AG04449 (cell line): ENCODE measurements at regions not wholly inside any gene's neighbourhood (a gene's known extent, or its start where the extent isn't known, plus 50 kb on each side); places are given as distances from the start of the nearest gene placed in this dataset.

ENCODE experiments used
- CTCF ChIA-PET: fragments of 350-600 bp; formaldehyde crosslinking; extraction: SDS; loops from one replicate; lab custom pipeline; 2021; ENCODE audit warnings: antibody characterized with exemption; lab: Yijun Ruan, JAX
- POLR2A ChIA-PET: fragments of 400-600, 350-600 bp; formaldehyde crosslinking; extraction: SDS; loops from one replicate; lab custom pipeline; 2020; ENCODE audit warnings: antibody characterized with exemption, inconsistent platforms; lab: Yijun Ruan, JAX
- DNase-seq: peaks from one replicate; pipeline ENCODE4 v3.0.0-alpha.2; 2010; ENCODE audit warnings: low read depth, low spot score
- H3K4me3 ChIP-seq: 2 replicates; pipeline ENCODE4 v1.5.1; 2011; ENCODE audit warnings: low read depth, mild to moderate bottlenecking, control low read depth, low read length
- CTCF ChIP-seq: IDR thresholded peaks from one replicate; pipeline ENCODE4 v1.5.1; 2011; ENCODE audit warnings: mild to moderate bottlenecking, moderate library complexity, low read length, control low read depth, inconsistent platforms; ENCODE audit not compliant: insufficient read depth; ENCODE audit errors: missing control alignments

GRCh38 chr21:14712121-14712715, 166.1 kb upstream of the SAMSN1 start:
- TF ChIP-seq CTCF, result no peak
- POLR2A ChIA-PET, result no interaction called here
- CTCF ChIA-PET, result interaction anchor here (0.6 kb wide), 1 partner anchor 241 kb away, joined by 3 read pairs; no protein-coding TSS in a partner anchor
- no peak overlapping the region for H3K4me3 ChIP-seq
- DNase-seq, result no peak

- no peak for TF ChIP-seq CTCF
- ChIA-PET CTCF (no interaction called here), POLR2A (no interaction called here)
- no peak for DNase-seq
- H3K4me3 ChIP-seq, result no peak overlapping the region
Observed at GRCh38 chr21:14711287-14711686, 165.2 kb upstream of the SAMSN1 start.

- H3K4me3 ChIP-seq, result no peak overlapping the region
- no peak for DNase-seq
- ChIA-PET CTCF (no interaction called here), POLR2A (no interaction called here)
- no peak for TF ChIP-seq CTCF
Observed at GRCh38 chr21:14707511-14708020, 161.5 kb upstream of the SAMSN1 start.

GRCh38 chr21:14706712-14707510, 160.8 kb upstream of the SAMSN1 start:
- ChIA-PET POLR2A (no interaction called here), CTCF (no interaction called here)
- no peak for TF ChIP-seq CTCF
- no peak for DNase-seq
- H3K4me3 ChIP-seq, result no peak overlapping the region

GRCh38 chr21:14699433-14700407, 153.6 kb upstream of the SAMSN1 start:
- POLR2A ChIA-PET, result no interaction called here
- TF ChIP-seq CTCF, result no peak
- H3K4me3 ChIP-seq, result no peak overlapping the region
- DNase-seq, result no peak
- CTCF ChIA-PET, result interaction anchor here (1.1 kb wide), 1 partner anchor 783 kb away, joined by 3 read pairs; no protein-coding TSS in a partner anchor

- POLR2A ChIA-PET, result no interaction called here
- no peak overlapping the region for H3K4me3 ChIP-seq
- no peak for DNase-seq
- no peak for TF ChIP-seq CTCF
- CTCF ChIA-PET, result no interaction called here
Observed at GRCh38 chr21:14697769-14698168, 151.7 kb upstream of the SAMSN1 start.
